HEK293 (cell line): ENCODE measurements at regions not wholly inside any gene's neighbourhood (a gene's known extent, or its start where the extent isn't known, plus 50 kb on each side); places are given as distances from the start of the nearest gene placed in this dataset.

ENCODE experiments used
- CTCF ChIA-PET: fragments of 350-600 bp; formaldehyde crosslinking; extraction: SDS; loops from one replicate; lab custom pipeline; 2021; ENCODE audit warnings: antibody characterized with exemption; lab: Yijun Ruan, JAX
- POLR2A ChIA-PET: fragments of 300-600 bp; formaldehyde crosslinking; extraction: SDS; loops from one replicate; lab custom pipeline; 2020; ENCODE audit warnings: antibody characterized with exemption, inconsistent platforms; lab: Yijun Ruan, JAX
- H3K27ac ChIP-seq: fragments of 200-500 bp; sonication (Bioruptor generic); 2 replicates; pipeline ENCODE4 v1.5.1; 2014; ENCODE audit warnings: low read depth, low read length, control low read depth, inconsistent platforms; ENCODE audit errors: extremely low read depth
- H3K36me3 ChIP-seq, 2 experiments: fragments of 200-500 bp in 1 of 2; sonication (Bioruptor generic) in 1 of 2; 1 replicate in 1 of 2; 2 replicates in 1 of 2; pipeline ENCODE4 v1.5.1; 2014 to 2017; ENCODE audit warnings: inconsistent platforms in 2 of 2, low read length in 2 of 2; ENCODE audit not compliant: control insufficient read depth in 2 of 2, insufficient read depth in 1 of 2
- H3K4me1 ChIP-seq: fragments of 200-500 bp; sonication (Bioruptor generic); 2 replicates; pipeline ENCODE4 v1.5.1; 2014; ENCODE audit warnings: mild to moderate bottlenecking, low read length, inconsistent platforms; ENCODE audit not compliant: control insufficient read depth, insufficient read depth
- H3K4me3 ChIP-seq: 2 replicates; pipeline ENCODE4 v1.5.1; 2011; ENCODE audit warnings: low read depth, mild to moderate bottlenecking, control low read depth, low read length, moderate library complexity
- H3K9me3 ChIP-seq: fragments of 200-500 bp; sonication (Bioruptor generic); 2 replicates; pipeline ENCODE4 v1.5.1; 2014; ENCODE audit warnings: low read depth, low read length, inconsistent platforms; ENCODE audit not compliant: control insufficient read depth, insufficient read depth
- ATF2 ChIP-seq: fragments of 450-650 bp; formaldehyde crosslinking; IDR thresholded peaks from 2 replicates; pipeline ENCODE4 v1.5.1; 2016; ENCODE audit warnings: missing biosample characterization, missing genetic modification characterization, low read depth
- IKZF3 ChIP-seq: fragments of 450-650 bp; IDR thresholded peaks from 2 replicates; pipeline ENCODE4 v1.5.0; 2018; ENCODE audit warnings: missing biosample characterization, mild to moderate bottlenecking, missing genetic modification characterization, moderate library complexity
- PRDM2 ChIP-seq: fragments of 450-650 bp; formaldehyde crosslinking; IDR thresholded peaks from 2 replicates; pipeline ENCODE4 v1.5.1; 2016; ENCODE audit warnings: missing biosample characterization, missing genetic modification characterization, borderline replicate concordance
- SCRT2 ChIP-seq: fragments of 450-650 bp; formaldehyde crosslinking; IDR thresholded peaks from 2 replicates; pipeline ENCODE4 v1.5.1; 2016; ENCODE audit warnings: missing biosample characterization, missing genetic modification characterization
- SP2 ChIP-seq: fragments of 450-650 bp; formaldehyde crosslinking; IDR thresholded peaks from 2 replicates; pipeline ENCODE4 v1.5.1; 2016; ENCODE audit warnings: missing biosample characterization, missing genetic modification characterization
- ZNF10 ChIP-seq: fragments of 450-650 bp; formaldehyde crosslinking; IDR thresholded peaks from 2 replicates; pipeline ENCODE4 v1.5.1; 2017; ENCODE audit warnings: missing biosample characterization, missing genetic modification characterization
- ZNF174 ChIP-seq: fragments of 450-650 bp; formaldehyde crosslinking; IDR thresholded peaks from 2 replicates; pipeline ENCODE4 v1.5.0; 2017; ENCODE audit warnings: missing biosample characterization, mild to moderate bottlenecking, missing genetic modification characterization
- ZNF184 ChIP-seq: fragments of 450-650 bp; IDR thresholded peaks from 2 replicates; pipeline ENCODE4 v1.5.1; 2018; ENCODE audit warnings: missing biosample characterization, mild to moderate bottlenecking, missing genetic modification characterization
- ZNF202 ChIP-seq: fragments of 450-650 bp; formaldehyde crosslinking; IDR thresholded peaks from 2 replicates; pipeline ENCODE4 v1.5.1; 2016; ENCODE audit warnings: missing biosample characterization, missing genetic modification characterization, borderline replicate concordance
- ZNF24 ChIP-seq: fragments of 450-650 bp; formaldehyde crosslinking; IDR thresholded peaks from 2 replicates; pipeline ENCODE4 v1.5.1; 2016; ENCODE audit warnings: missing biosample characterization, missing genetic modification characterization
- ZNF416 ChIP-seq: fragments of 450-650 bp; formaldehyde crosslinking; IDR thresholded peaks from 2 replicates; pipeline ENCODE4 v1.5.1; 2016; ENCODE audit warnings: missing biosample characterization, missing genetic modification characterization
- ZNF624 ChIP-seq: fragments of 450-650 bp; formaldehyde crosslinking; IDR thresholded peaks from 2 replicates; pipeline ENCODE4 v1.5.1; 2017; ENCODE audit warnings: missing biosample characterization, missing genetic modification characterization
- ZNF670 ChIP-seq: fragments of 450-650 bp; formaldehyde crosslinking; IDR thresholded peaks from 2 replicates; pipeline ENCODE4 v1.5.1; 2016; ENCODE audit warnings: missing biosample characterization, missing genetic modification characterization, low read depth
- ZNF777 ChIP-seq: fragments of 450-650 bp; formaldehyde crosslinking; IDR thresholded peaks from 2 replicates; pipeline ENCODE4 v1.5.1; 2017; ENCODE audit warnings: missing biosample characterization, missing genetic modification characterization, borderline replicate concordance
- ZNF843 ChIP-seq: fragments of 450-650 bp; formaldehyde crosslinking; IDR thresholded peaks from 2 replicates; pipeline ENCODE4 v1.5.1; 2016; ENCODE audit warnings: missing biosample characterization, missing genetic modification characterization
- TF ChIP-seq, protein P1 (sequence below): fragments of 450-650 bp; formaldehyde crosslinking; optimal IDR thresholded peaks from 2 replicates; pipeline ENCODE3; 2016; ENCODE audit warnings: missing biosample characterization, mild to moderate bottlenecking, missing genetic modification characterization
- TF ChIP-seq, protein P2 (sequence below): fragments of 450-650 bp; formaldehyde crosslinking; IDR thresholded peaks from 2 replicates; pipeline ENCODE4 v1.5.1; 2016; ENCODE audit warnings: missing biosample characterization, missing genetic modification characterization
- TF ChIP-seq, protein P3 (sequence below): fragments of 450-650 bp; formaldehyde crosslinking; IDR thresholded peaks from 2 replicates; pipeline ENCODE4 v1.5.1; 2016; ENCODE audit warnings: missing biosample characterization, missing genetic modification characterization
- TF ChIP-seq, protein P4 (sequence below): fragments of 450-650 bp; formaldehyde crosslinking; IDR thresholded peaks from 2 replicates; pipeline ENCODE4 v1.5.1; 2017; ENCODE audit warnings: missing biosample characterization, missing genetic modification characterization

DNA sequence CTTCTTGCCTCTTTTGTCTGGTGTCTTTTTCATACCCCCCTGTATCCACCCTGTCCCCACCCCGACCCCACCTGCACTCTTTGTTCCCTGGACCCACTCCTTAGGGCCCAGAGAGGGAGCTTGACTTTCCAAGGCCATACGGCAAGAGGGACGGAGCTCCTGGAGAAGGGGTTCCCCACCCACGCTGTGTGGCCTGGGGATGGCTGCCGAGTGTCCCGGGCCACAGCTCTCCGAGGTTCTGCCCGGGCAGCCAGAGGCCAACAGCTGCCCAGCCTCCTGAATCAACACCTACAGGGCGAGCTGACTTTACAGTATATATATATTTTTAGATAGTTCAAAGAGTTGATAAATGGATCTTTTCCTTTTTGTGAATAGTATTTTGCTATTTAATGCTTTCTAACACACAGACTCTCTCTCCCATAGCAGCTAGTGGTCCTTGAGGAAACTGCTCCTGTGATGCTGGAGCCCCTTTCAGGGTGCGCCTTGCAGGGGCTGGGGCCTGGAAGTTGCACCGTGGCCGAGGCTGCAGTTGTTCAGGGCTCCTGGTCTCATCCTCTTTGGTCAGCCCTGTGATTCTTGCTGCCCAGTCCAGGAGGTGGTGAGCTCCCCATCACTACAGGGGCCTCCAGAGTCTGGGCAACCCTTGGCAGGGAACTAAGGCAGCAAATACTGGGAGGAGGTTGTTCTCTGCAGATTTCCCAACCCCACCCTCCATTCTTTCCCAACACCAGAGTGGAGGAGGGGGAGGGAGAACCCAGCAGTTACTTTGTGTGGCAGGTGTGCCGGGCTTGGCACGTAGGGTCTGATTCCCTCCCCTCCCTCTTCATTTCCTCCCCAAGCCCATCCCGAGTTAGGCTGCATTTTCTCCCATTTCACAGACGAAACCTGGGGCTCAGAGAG, 321.6 kb downstream of the PTPRU start:
- POLR2A ChIA-PET, result interaction anchor here (0.7 kb wide), 1 partner anchor 169 kb away, joined by 3 read pairs; no protein-coding TSS in a partner anchor

DNA sequence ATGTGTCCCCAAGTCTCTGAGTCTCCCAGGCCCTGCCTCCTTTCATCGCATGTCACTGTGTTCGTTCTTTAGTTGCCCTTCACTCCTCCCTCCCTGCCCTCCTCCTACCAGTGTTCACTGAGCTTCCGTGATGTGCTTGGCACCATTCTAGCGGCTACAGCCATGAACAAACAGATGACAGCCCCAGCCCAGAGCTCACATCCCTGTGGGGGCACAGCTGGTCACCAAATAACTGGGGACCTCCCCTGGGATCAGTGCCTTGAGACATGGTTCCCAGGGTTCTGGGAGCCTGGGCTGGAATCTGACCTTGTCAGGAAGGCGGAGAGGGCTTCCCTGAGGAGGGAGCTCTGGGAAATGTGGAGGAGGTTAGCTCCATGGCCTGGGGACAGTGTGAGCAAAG, 320.7 kb downstream of the PTPRU start:
- ChIA-PET CTCF (interaction anchor here (0.8 kb wide), 1 partner anchor 11 kb away, joined by 3 read pairs; no protein-coding TSS in a partner anchor), POLR2A (no interaction called here)
- H3K4me3 ChIP-seq, result no peak overlapping the region
- H3K9me3 ChIP-seq, result no peaks in the 10 kb centered on the region
- H3K27ac ChIP-seq, result no peak overlapping the region
- H3K4me1 ChIP-seq, result no peaks in the 10 kb centered on the region
- H3K36me3 ChIP-seq, result no peaks in the 10 kb centered on the region
- TF ChIP-seq IKZF3 (tag by site-specific recombination) (no peak), ZNF202 (no peak), ZNF843 (tag by site-specific recombination) (no peak), ZNF416 (tag by site-specific recombination) (no peak), SP2 (tag by site-specific recombination) (no peak), SCRT2 (tag by site-specific recombination) (no peak), ZNF174 (tag by site-specific recombination) (no peak), PRDM2 (no peak), ZNF10 (tag by site-specific recombination) (no peak), ZNF624 (no peak), ZNF24 (tag by site-specific recombination) (no peak)
- TF ChIP-seq, protein P1, sequence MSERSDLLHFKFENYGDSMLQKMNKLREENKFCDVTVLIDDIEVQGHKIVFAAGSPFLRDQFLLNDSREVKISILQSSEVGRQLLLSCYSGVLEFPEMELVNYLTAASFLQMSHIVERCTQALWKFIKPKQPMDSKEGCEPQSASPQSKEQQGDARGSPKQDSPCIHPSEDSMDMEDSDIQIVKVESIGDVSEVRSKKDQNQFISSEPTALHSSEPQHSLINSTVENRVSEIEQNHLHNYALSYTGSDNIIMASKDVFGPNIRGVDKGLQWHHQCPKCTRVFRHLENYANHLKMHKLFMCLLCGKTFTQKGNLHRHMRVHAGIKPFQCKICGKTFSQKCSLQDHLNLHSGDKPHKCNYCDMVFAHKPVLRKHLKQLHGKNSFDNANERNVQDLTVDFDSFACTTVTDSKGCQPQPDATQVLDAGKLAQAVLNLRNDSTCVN (tag by site-specific recombination), result no peak
- TF ChIP-seq, protein P2, sequence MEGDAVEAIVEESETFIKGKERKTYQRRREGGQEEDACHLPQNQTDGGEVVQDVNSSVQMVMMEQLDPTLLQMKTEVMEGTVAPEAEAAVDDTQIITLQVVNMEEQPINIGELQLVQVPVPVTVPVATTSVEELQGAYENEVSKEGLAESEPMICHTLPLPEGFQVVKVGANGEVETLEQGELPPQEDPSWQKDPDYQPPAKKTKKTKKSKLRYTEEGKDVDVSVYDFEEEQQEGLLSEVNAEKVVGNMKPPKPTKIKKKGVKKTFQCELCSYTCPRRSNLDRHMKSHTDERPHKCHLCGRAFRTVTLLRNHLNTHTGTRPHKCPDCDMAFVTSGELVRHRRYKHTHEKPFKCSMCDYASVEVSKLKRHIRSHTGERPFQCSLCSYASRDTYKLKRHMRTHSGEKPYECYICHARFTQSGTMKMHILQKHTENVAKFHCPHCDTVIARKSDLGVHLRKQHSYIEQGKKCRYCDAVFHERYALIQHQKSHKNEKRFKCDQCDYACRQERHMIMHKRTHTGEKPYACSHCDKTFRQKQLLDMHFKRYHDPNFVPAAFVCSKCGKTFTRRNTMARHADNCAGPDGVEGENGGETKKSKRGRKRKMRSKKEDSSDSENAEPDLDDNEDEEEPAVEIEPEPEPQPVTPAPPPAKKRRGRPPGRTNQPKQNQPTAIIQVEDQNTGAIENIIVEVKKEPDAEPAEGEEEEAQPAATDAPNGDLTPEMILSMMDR (tag by site-specific recombination), result no peak
- TF ChIP-seq, protein P3, sequence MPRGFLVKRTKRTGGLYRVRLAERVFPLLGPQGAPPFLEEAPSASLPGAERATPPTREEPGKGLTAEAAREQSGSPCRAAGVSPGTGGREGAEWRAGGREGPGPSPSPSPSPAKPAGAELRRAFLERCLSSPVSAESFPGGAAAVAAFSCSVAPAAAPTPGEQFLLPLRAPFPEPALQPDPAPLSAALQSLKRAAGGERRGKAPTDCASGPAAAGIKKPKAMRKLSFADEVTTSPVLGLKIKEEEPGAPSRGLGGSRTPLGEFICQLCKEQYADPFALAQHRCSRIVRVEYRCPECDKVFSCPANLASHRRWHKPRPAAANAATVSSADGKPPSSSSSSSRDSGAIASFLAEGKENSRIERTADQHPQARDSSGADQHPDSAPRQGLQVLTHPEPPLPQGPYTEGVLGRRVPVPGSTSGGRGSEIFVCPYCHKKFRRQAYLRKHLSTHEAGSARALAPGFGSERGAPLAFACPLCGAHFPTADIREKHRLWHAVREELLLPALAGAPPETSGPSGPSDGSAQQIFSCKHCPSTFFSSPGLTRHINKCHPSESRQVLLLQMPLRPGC (tag by site-specific recombination), result no peak
- TF ChIP-seq, protein P4, sequence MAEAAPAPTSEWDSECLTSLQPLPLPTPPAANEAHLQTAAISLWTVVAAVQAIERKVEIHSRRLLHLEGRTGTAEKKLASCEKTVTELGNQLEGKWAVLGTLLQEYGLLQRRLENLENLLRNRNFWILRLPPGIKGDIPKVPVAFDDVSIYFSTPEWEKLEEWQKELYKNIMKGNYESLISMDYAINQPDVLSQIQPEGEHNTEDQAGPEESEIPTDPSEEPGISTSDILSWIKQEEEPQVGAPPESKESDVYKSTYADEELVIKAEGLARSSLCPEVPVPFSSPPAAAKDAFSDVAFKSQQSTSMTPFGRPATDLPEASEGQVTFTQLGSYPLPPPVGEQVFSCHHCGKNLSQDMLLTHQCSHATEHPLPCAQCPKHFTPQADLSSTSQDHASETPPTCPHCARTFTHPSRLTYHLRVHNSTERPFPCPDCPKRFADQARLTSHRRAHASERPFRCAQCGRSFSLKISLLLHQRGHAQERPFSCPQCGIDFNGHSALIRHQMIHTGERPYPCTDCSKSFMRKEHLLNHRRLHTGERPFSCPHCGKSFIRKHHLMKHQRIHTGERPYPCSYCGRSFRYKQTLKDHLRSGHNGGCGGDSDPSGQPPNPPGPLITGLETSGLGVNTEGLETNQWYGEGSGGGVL (tag by site-specific recombination), result no peak

More for the DNA sequence above, 321.6 kb downstream of the PTPRU start:
- Histone ChIP-seq H3K9me3 (no peaks in the 10 kb centered on the region), H3K27ac (no peak overlapping the region), H3K36me3 (no peaks in the 10 kb centered on the region), H3K4me1 (no peaks in the 10 kb centered on the region), H3K4me3 (no peak overlapping the region)
- TF ChIP-seq ZNF777 (no peak), ZNF184 (tag by site-specific recombination) (no peak), ZNF670 (no peak), ATF2 (no peak)
- CTCF ChIA-PET, result interaction anchor here (0.5 to 0.8 kb wide), 4 partner anchors 10 to 967 kb away, joined by 3 to 4 read pairs (median 3); no protein-coding TSS in a partner anchor
